CD14-positive monocyte (primary cell): ENCODE measurements at regions not wholly inside any gene's neighbourhood (a gene's known extent, or its start where the extent isn't known, plus 50 kb on each side); places are given as distances from the start of the nearest gene placed in this dataset.
"Not testable (repeated sequence)": the region's sequence is repeated elsewhere in the genome, so short reads cannot be mapped to it uniquely, and the experiment has no call there.

Experiments used
- DNase-seq, 3 donors: peaks; one replicate each; pipeline ENCODE4 v3.0.0-alpha.2; 2011 to 2022
- H2AFZ ChIP-seq: 2 replicates; pipeline ENCODE4 v1.6.0; 2012; ENCODE audit warnings: mild to moderate bottlenecking, low read depth, low read length, inconsistent platforms; ENCODE audit not compliant: insufficient read depth, poor library complexity, severe bottlenecking
- H3K27ac ChIP-seq, 2 donors: 1 replicate in 1 of 2; 2 replicates in 1 of 2; pipeline ENCODE4 v1.5.1; 2012 to 2013; ENCODE audit warnings: low read length in 2 of 2, control low read depth in 1 of 2, inconsistent platforms in 1 of 2, low read depth in 1 of 2, mild to moderate bottlenecking in 1 of 2
- H3K27me3 ChIP-seq, 2 donors: one replicate each; pipeline versions ENCODE4 v1.6.0 to v1.6.1; 2011 to 2013; ENCODE audit warnings: low read length in 2 of 2; ENCODE audit not compliant: control insufficient read depth in 2 of 2, insufficient read depth in 2 of 2
- H3K36me3 ChIP-seq, 2 donors: replicated peaks in 1 of 2; 1 replicate in 1 of 2; 2 replicates in 1 of 2; pipeline versions ENCODE4 v1.5.1 to v1.6.1; 2012 to 2013; ENCODE audit warnings: low read length in 2 of 2, control low read depth in 1 of 2, inconsistent platforms in 1 of 2, mild to moderate bottlenecking in 1 of 2; ENCODE audit not compliant: insufficient read depth in 2 of 2, control insufficient read depth in 1 of 2
- H3K4me1 ChIP-seq, 2 donors: 1 replicate in 1 of 2; 2 replicates in 1 of 2; pipeline versions ENCODE4 v1.5.1 to v1.6.1; 2012 to 2013; ENCODE audit warnings: low read length in 2 of 2, control low read depth in 1 of 2, inconsistent platforms in 1 of 2, mild to moderate bottlenecking in 1 of 2, moderate library complexity in 1 of 2; ENCODE audit not compliant: insufficient read depth in 2 of 2, control insufficient read depth in 1 of 2
- H3K4me2 ChIP-seq: replicated peaks from 2 replicates; pipeline ENCODE3; 2012; ENCODE audit warnings: low read length, moderate library complexity, mild to moderate bottlenecking; ENCODE audit not compliant: poor library complexity, severe bottlenecking; ENCODE audit errors: extremely low read depth
- H3K4me3 ChIP-seq, 3 experiments: fragments of 200-600 bp in 1 of 3; sonication (generic) in 1 of 3; replicated peaks in 1 of 3; 1 replicate in 2 of 3; 2 replicates in 1 of 3; pipeline ENCODE4 v1.5.1; 2011 to 2013; ENCODE audit warnings: low read length in 3 of 3, mild to moderate bottlenecking in 3 of 3, control low read depth in 2 of 3, low read depth in 2 of 3, inconsistent platforms in 1 of 3, moderate library complexity in 1 of 3
- H3K79me2 ChIP-seq: 2 replicates; pipeline ENCODE4 v1.6.0; 2012; ENCODE audit warnings: mild to moderate bottlenecking, control low read depth, inconsistent platforms, low read length, moderate library complexity; ENCODE audit not compliant: insufficient read depth
- H3K9ac ChIP-seq: 2 replicates; pipeline ENCODE4 v1.6.0; 2017; ENCODE audit warnings: low read length, mild to moderate bottlenecking; ENCODE audit not compliant: insufficient read depth, poor library complexity, severe bottlenecking
- H3K9me3 ChIP-seq, 2 donors: replicated peaks in 1 of 2; 1 replicate in 1 of 2; 2 replicates in 1 of 2; pipeline versions ENCODE4 v1.5.1 to v1.6.1; 2012 to 2013; ENCODE audit warnings: low read length in 2 of 2, control low read depth in 1 of 2; ENCODE audit not compliant: control insufficient read depth in 1 of 2, insufficient read depth in 1 of 2
- H4K20me1 ChIP-seq: 2 replicates; pipeline ENCODE4 v1.6.0; 2012; ENCODE audit warnings: mild to moderate bottlenecking, low read length, control low read depth, moderate library complexity; ENCODE audit not compliant: insufficient read depth
- H3K27ac Mint-ChIP-seq, 7 donors: one replicate each; pipeline ENCODE4 v1.8.0; 2020; ENCODE audit warnings: mild to moderate bottlenecking in 7 of 7, mixed read lengths in 7 of 7, moderate library complexity in 6 of 7, inconsistent platforms in 2 of 7
- H3K27me3 Mint-ChIP-seq, 3 donors: one replicate each; pipeline ENCODE4 v1.8.0; 2021 to 2022; ENCODE audit warnings: low read depth in 3 of 3, mild to moderate bottlenecking in 3 of 3, mixed read lengths in 3 of 3, moderate library complexity in 3 of 3, inconsistent platforms in 1 of 3
- H3K36me3 Mint-ChIP-seq, 2 donors: one replicate each; pipeline ENCODE4 v1.8.0; 2020; ENCODE audit warnings: mixed read lengths in 2 of 2, inconsistent platforms in 1 of 2, mild to moderate bottlenecking in 1 of 2
- H3K4me1 Mint-ChIP-seq: one replicate; pipeline ENCODE4 v1.8.0; 2020; ENCODE audit warnings: mild to moderate bottlenecking, mixed read lengths
- H3K4me3 Mint-ChIP-seq, 2 donors: one replicate each; pipeline ENCODE4 v1.8.0; 2020; ENCODE audit warnings: mild to moderate bottlenecking in 2 of 2, mixed read lengths in 2 of 2, moderate library complexity in 1 of 2
- H3K9me3 Mint-ChIP-seq, 7 donors: one replicate each; pipeline ENCODE4 v1.8.0; 2020 to 2022; ENCODE audit warnings: mixed read lengths in 7 of 7, mild to moderate bottlenecking in 6 of 7, moderate library complexity in 6 of 7, inconsistent platforms in 2 of 7
- WGBS: methylation state at CpG from one replicate; pipeline ENCODE4 v1.1.5; 2013; ENCODE audit warnings: missing lambda C conversion rate; ENCODE audit not compliant: insufficient coverage; 5-methylcytosine and 5-hydroxymethylcytosine counted together
- intact Hi-C, 2 donors: fragments of 100-400 bp; cut with micrococcal nuclease; formaldehyde crosslinking; loops; one replicate each; pipeline versions ENCODE4 v1.15.0 to v1.15.1; 2023
- TF ChIP-seq, protein P1 (sequence below): fragments of 200-600 bp; IDR thresholded peaks from one replicate; pipeline ENCODE4 v1.8.0; 2022; ENCODE audit warnings: antibody characterized with exemption, mild to moderate bottlenecking

DNA sequence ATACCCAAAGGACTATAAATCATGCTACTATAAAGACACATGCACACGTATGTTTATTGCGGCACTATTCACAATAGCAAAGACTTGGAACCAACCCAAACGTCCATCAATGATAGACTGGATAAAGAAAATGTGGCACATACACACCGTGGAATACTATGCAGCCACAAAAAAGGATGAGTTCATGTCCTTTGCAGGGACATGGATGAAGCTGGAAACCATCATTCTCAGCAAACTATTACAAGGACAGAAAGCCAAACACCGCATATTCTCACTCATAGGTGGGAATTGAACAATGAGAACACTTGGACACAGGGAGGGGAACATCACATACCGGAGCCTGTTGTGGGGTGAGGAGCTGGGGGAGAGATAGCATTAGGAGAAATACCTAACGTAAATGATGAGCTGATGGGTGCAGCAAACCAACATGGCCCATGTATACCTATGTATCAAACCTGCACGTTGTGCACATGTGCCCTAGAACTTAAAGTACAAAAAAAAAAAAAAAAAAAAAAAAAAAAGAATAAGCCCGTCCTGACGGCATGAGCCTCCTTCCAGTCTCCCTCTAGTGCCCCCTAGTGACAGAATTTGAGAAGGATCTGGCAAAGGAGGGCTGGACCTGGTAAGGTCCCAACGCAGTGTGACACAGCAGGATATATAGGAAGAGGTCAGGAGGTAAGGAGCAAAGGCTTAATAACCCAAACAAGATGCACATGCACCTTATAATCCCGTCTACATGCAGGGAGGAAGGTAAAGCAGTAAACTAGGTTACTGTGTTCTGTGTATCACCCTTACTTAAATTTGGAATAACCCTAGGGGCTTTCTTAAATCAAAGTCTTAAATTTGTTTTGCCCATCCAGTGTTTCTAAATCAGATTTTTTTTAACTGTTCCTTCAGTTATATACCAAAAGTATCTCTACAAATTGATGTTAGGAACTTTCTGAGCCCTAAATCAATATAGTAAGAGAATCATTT, 214.8 kb downstream of the UNC5CL start:
- TF ChIP-seq, protein P1, sequence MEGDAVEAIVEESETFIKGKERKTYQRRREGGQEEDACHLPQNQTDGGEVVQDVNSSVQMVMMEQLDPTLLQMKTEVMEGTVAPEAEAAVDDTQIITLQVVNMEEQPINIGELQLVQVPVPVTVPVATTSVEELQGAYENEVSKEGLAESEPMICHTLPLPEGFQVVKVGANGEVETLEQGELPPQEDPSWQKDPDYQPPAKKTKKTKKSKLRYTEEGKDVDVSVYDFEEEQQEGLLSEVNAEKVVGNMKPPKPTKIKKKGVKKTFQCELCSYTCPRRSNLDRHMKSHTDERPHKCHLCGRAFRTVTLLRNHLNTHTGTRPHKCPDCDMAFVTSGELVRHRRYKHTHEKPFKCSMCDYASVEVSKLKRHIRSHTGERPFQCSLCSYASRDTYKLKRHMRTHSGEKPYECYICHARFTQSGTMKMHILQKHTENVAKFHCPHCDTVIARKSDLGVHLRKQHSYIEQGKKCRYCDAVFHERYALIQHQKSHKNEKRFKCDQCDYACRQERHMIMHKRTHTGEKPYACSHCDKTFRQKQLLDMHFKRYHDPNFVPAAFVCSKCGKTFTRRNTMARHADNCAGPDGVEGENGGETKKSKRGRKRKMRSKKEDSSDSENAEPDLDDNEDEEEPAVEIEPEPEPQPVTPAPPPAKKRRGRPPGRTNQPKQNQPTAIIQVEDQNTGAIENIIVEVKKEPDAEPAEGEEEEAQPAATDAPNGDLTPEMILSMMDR, result peak; percentile 65
- H3K27me3 ChIP-seq, H4K20me1 ChIP-seq, H3K36me3 Mint-ChIP-seq, H3K4me1 Mint-ChIP-seq, H3K9me3 Mint-ChIP-seq, H3K36me3 ChIP-seq, H3K9ac ChIP-seq, H2AFZ ChIP-seq, intact Hi-C loops, H3K4me2 ChIP-seq, H3K4me1 ChIP-seq, H3K27ac ChIP-seq, H3K4me3 ChIP-seq, H3K27ac Mint-ChIP-seq, H3K9me3 ChIP-seq, H3K4me3 Mint-ChIP-seq, H3K79me2 ChIP-seq: not testable (repeated sequence)
- peak; percentile 9 to 49 (median 28) for DNase-seq
- WGBS, result no CpG with 5 or more reads among the region's 12 CpGs
- H3K27me3 Mint-ChIP-seq, result peaks cover 8 to 16% (median 11%) of the 10 kb centered on the region in 3 donors

GRCh38 chr6:40822619-40823018, 216.4 kb downstream of the UNC5CL start:
- no CpG with 5 or more reads among the region's 4 CpGs for WGBS
- intact Hi-C loops, result no loop called here
- H3K4me3 Mint-ChIP-seq, result no peak overlapping the region
- DNase-seq, result no peak
- Histone ChIP-seq H4K20me1 (no peaks in the 10 kb centered on the region), H3K9me3 (no peaks in the 10 kb centered on the region), H2AFZ (no peak overlapping the region), H3K9ac (no peak overlapping the region), H3K27ac (no peak overlapping the region), H3K36me3 (no peaks in the 10 kb centered on the region), H3K4me3 (no peak overlapping the region), H3K4me1 (no peaks in the 10 kb centered on the region), H3K79me2 (no peaks in the 10 kb centered on the region), H3K4me2 (no peak overlapping the region), H3K27me3 (peaks cover 3 to 8% of the 10 kb centered on the region in 2 donors)
- H3K9me3 Mint-ChIP-seq, result peaks cover 0 to 2% (median 0%) of the 10 kb centered on the region in 7 donors
- peaks cover 8 to 16% (median 14%) of the 10 kb centered on the region in 3 donors for H3K27me3 Mint-ChIP-seq
- no peaks in the 10 kb centered on the region for H3K4me1 Mint-ChIP-seq
- TF ChIP-seq, protein P1, result no peak
- no peaks in the 10 kb centered on the region for H3K36me3 Mint-ChIP-seq
- no peak overlapping the region for H3K27ac Mint-ChIP-seq
